GM21423 (cell line): ENCODE measurements at regions not wholly inside any gene's neighbourhood (a gene's known extent, or its start where the extent isn't known, plus 50 kb on each side); places are given as distances from the start of the nearest gene placed in this dataset.
"Not testable (repeated sequence)": the region's sequence is repeated elsewhere in the genome, so short reads cannot be mapped to it uniquely, and the experiment has no call there.

ENCODE experiments used
- ATAC-seq: cut with Tn5 transposase; IDR thresholded peaks from one replicate; pipeline ENCODE4 v1.9.1; 2021; ENCODE audit warnings: mild to moderate bottlenecking, moderate library complexity; ENCODE audit not compliant: unreplicated experiment

- ATAC-seq, result no peak
Observed at GRCh38 chr20:25865715-25866656, 169.3 kb upstream of the ZNF337 start.

DNA sequence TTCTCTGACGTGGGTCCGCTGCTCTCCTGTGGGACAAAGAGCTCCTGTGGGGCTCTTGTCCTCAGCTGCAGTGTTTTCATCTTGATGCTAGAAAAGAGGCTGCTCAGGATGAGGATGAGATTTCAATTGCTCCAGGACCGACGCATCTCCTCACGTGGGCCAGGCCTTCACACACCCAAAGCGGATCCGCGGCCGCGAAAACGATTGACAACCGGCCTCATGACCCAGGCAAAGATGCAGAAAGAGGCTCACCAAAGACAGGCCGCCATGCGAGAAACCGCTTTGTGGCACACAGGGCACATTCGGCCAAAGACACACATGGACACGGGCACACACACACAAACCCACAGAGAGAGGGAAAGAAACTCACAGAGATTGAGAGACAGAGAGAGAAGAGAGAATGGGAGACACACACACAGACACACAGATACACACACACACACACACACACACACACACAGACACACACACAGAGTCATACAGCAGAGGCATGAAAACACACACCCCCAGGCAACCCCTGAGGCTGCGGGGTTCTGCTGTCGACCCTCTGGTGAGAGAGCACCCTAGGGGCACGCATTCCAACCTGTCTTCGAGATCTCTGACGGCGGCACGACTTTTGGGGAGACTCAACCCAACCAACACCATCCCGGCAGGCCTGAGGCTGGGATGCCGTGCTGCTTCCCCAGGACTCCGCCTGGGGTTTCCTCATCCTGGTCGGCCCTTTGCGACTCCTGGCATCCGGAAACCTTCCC lies 168.5 kb upstream of the ZNF337 start:
- not testable (repeated sequence) for ATAC-seq

DNA sequence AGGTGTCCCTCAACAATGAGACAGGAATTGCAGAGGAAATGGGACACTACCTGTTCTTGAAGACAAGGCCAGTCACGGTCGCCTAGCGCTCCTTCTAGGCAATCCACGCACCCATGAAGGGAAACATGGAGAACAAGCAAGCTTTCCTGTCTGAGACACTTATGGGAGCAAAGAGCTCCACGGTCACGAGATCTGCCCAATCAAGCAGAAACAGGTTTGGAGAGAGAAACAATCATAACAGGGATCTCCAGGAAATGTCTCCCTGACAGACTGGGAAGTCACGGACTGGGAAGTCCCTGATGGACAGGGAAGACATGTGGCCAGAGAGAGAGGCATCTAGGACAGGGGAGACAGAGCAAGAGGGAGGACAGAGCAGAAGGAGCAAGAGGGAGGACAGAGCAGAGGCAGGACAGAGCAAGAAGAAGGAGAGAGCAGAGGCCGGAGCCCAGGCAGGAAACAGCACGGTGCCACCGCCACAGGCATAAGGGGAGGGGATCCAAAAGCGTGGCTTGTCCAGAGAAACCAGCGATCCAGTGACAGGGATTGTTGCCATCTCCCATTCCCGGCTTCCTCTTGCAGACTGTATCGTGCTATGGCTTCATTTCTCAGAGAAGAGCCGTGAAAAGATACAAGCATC lies 167.8 kb upstream of the ZNF337 start:
- no peak for ATAC-seq

- no peak for ATAC-seq
Observed at GRCh38 chr20:25863536-25864325, 167.1 kb upstream of the ZNF337 start.

DNA sequence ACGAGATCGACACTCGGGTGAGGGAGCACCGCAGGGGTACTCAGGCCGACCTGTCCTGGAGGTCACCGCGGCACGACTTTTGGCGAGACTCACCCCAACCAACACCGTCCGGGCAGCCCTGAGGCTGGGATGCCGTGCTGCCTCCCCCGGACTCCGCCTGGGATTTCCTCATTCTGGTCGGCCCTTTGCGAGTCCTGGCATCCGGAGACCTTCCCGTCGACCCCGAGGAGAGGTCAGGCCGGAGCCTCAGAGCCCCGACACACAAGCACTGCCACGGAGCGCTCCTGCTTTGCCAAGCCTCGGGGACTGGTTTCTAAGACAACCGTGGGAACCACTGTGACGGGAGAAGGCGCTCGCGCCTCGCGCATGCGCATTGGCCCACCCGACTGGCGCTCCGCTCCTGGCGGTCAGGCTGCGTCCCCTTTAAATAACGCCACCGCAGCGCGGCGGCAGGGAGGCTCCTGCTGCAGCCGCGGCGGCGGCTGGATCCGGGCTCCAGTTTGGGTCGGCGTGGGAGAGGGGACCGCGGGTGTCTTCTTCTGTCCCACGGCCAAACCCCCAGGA lies 166.4 kb upstream of the ZNF337 start:
- peak; percentile 50 for ATAC-seq

- no peak for ATAC-seq
Observed at GRCh38 chr20:25860531-25861150, 164.0 kb upstream of the ZNF337 start.

GRCh38 chr20:25859649-25860530 lies 163.2 kb upstream of the ZNF337 start:
- peak; percentile 41 for ATAC-seq

- no peak for ATAC-seq
Observed at GRCh38 chr20:25858495-25859425, 162.1 kb upstream of the ZNF337 start.

- not testable (repeated sequence) for ATAC-seq
Observed at GRCh38 chr20:25857091-25857788, 160.6 kb upstream of the ZNF337 start.

GRCh38 chr20:25856256-25856884 lies 159.7 kb upstream of the ZNF337 start:
- no peak for ATAC-seq

GRCh38 chr20:25855451-25856156 lies 159.0 kb upstream of the ZNF337 start:
- ATAC-seq, result not testable (repeated sequence)

- ATAC-seq, result not testable (repeated sequence)
Observed at GRCh38 chr20:25854666-25855065, 158.0 kb upstream of the ZNF337 start.

DNA sequence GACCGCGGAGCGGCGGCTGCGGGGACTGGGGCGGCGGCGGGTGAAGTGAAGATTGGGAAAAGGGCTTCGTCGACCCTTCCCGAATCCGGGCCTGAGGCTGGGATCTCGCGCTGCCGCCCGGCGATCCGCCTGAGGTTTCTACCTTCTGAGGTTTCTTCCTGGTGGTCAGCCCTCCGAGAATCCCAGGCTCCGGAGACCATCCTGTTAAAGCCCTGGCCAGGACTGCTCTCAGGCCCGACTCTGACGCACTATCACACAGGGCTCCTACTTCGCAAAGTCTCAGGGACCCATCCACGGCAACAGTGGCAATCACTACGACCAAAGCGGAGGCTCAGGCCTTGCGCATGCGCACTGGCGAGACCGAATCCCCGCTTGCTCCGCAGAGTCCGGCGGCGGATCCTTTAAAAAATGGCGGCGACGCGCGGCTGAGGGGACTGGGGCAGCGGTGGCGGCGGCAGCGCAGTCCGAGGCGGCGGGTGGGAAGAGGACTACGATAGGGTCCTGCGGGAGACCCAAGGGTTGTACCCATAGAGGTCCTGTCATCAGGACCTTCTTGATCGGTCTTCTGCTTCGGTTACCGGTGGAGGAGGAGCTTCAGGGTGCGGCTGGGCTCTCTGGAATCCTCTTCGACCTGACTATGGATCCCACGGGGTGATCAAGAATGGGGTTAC lies 157.2 kb upstream of the ZNF337 start:
- peak; percentile 78 for ATAC-seq

GRCh38 chr20:25852968-25853717 lies 156.5 kb upstream of the ZNF337 start:
- peak; percentile 6 for ATAC-seq

- ATAC-seq, result not testable (repeated sequence)
Observed at GRCh38 chr20:25850133-25850532, 153.5 kb upstream of the ZNF337 start.
